GM19463 (cell line): ENCODE measurements at regions not wholly inside any gene's neighbourhood (a gene's known extent, or its start where the extent isn't known, plus 50 kb on each side); places are given as distances from the start of the nearest gene placed in this dataset.

ENCODE experiments used
- ATAC-seq: cut with Tn5 transposase; IDR thresholded peaks from one replicate; pipeline ENCODE4 v1.9.1; 2021; ENCODE audit warnings: mild to moderate bottlenecking, moderate library complexity; ENCODE audit not compliant: unreplicated experiment

DNA sequence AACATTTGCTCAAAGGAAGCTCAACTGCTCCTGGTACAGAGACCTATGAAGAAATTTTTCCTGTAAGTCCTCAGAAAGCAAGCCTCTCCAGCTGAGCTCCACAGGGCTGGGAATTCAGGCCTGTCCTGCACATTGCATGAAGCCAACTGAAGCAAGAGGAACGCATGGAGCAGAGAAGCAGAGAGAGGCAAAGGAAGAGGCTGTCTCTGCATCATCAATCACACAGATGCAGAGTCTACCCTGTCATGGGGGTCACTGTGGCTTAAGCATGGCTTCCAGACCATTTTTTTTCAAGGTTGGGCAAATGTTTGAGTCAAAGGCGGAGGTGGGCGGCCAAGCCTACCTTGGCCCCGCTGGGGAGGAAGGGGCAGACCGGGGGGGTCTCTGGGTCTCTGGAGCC is 110.3 kb upstream of the MSX1 start:
- ATAC-seq = no peak

DNA sequence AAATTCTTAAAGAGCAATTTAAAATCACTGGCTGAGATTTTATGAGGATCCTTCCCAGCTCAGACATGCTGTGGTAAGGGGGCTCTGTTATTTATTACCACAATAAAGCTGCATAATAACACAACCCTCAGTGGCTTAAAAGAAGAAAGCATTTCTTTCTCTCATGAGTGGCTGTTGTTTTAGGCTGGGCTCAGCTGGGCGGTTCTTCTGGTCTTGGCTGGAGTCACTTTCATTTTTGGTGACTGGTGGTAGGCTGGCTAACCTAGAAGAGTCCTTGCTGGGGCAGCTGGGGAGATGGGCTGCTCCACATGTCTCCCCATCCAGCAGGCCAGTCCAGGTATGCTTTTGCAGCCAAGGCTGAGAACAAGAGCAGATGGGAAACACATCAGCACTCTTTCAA is 113.0 kb upstream of the MSX1 start:
- ATAC-seq = no peak

DNA sequence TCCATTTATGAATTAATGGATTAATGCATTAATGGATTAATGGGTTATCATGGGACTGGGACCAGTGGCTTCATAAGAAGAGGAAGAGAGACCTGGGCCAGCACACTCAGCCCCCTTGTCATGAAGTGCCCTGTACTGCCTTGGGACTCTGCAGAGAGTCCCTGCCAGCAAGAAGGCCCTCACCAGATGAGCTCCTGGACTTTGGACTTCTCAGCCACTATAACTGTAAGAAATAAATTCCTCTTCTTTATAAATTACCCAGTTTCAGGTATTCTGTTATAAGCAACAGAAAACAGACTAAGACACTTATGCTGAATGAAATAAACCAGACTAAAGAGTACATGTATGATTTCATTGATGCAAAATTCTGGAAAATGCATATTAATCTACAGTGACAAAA is 119.4 kb upstream of the MSX1 start:
- no peak for ATAC-seq

DNA sequence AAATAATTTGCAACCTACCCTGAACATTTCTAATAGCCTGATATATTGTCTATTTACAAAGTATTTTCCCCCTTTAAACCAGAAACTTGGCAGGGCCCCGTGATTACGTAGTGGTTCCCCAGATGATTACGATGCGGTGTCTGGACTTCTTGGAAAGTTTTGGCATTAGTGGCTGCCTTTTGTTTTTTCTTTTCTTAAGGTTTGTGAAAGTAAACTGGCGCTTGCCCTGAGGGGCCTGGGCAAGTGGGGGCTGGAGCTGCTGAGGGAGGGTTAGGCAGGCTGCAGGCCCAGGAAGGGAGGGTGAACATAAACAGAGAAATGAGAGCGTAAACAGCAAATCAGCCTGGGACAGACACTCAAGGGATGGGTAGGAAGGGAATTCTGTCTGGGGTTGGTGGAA is 123.6 kb upstream of the MSX1 start:
- ATAC-seq = no peak

DNA sequence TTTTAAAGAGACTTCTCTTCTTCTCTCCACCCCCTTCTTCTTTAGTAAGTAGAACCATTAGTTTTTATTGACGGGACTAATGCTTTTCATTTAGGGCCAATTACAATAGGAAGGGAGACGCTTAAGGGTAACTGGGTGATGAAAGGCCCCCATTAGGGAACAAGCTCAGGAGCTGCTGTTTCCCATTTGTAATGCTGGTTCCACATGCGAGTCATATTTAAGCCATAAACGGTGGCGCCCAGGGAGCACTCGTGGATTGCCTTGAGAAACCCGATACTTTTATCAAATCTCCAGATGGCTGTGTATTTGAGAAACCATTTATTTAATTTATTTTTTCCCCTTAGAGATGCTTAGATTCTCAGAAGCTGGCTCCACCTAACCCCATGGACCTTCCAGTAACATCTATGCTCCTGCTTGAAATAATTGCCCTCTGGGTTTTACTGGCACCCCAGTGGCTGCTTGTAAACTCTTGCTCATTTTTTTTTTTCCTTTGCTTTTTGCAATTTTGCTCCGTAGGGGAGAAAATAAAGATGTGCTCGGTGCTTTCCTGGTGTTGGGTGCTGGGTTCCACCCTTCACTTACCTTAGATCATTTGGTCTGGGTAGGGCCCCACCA is 124.2 kb upstream of the MSX1 start:
- ATAC-seq = no peak

DNA sequence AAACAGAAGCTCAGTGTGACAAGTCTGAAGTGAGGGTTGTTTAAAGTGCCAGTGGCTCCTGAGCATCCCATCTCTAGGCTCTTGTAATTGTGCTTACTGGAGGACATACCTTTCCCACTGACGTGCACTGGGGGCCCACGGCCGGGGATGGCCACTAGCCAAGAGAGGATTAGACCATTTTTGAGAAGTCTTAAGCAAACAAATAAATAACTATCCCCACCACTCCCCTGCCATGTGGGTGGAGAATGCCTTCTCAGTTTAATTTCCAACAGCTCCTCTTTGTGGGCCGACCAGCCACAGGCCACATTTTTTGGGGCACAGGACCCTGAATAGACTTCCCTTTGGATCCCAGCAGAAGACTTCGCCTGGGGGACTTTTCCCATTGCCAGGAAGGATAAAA is 125.0 kb upstream of the MSX1 start:
- no peak for ATAC-seq

DNA sequence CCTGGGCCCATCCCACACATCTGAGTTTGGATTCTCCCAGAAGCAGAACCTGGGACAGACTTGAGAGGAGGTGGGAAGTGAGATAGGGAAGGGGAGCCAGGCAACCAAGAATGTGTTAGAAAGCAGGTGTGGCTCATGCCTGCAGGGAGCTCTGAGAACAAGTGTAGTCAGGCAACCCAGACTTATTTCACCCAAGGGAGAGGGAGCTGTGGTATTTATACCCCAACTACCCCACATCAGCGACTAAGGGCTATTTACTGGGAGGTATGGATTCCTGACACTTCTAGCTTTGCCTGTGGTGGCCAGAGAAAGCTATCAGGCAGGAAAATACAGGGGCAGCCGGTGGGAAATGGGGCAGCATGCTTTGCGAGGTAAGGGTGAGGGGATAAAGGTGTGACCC is 125.8 kb upstream of the MSX1 start:
- no peak for ATAC-seq

DNA sequence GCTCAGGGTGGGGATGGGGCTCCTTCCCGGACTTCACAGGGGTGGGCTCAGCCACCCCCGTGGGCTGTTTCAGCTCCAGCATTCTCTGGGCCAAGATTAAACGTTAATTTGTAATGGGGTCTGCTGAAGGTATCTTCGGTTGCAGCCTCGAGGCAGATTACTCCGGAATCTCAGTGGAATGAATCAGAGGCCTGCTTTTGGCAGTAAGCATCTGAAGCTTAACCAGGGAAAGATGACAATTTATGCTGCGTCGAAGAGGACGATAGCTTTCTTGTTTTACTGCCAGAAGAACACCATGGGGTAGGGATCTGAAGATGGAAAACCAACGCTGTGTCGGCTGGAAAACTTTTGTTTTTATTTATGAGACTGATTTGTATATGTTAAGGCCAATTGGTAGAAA is 129.2 kb upstream of the MSX1 start:
- no peak for ATAC-seq

DNA sequence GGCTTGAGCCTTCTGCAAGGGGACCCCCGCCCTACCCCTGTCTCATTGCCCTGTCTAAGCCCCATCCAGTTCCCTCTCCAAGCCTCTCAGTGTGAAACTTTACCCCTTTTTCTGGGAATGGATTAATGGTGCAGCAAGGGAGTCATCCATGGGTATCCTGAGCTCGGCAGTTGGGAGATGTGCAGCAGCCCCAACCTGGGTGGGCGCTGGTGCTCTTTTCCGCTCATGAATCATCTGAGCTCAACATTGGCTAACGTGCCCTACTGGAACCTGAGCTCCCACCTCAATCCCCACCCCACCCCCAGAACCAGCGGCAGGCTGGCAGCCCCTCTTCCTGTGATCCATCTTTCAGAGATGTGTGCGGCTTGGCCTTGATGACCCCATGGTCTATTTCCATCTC is 130.3 kb upstream of the MSX1 start:
- no peak for ATAC-seq

DNA sequence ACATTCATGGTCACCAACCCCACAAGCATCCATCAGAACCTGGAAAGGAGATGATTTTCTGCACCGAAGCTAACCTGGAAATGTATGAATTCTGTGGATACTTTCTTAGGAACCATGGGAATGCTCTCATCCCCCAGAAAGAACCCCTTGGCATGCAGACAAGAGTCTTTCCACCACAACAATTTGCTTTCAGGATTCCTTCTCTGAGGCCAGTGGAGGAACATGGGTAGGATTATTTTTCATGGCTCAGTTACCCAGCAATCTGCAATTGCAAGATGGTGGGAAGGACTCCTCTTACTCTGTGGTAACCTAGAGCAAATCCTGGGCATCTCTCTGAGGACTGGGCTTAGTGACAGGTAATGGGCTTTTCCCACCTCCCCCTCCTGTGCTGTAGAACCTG is 131.9 kb upstream of the MSX1 start:
- ATAC-seq = no peak

DNA sequence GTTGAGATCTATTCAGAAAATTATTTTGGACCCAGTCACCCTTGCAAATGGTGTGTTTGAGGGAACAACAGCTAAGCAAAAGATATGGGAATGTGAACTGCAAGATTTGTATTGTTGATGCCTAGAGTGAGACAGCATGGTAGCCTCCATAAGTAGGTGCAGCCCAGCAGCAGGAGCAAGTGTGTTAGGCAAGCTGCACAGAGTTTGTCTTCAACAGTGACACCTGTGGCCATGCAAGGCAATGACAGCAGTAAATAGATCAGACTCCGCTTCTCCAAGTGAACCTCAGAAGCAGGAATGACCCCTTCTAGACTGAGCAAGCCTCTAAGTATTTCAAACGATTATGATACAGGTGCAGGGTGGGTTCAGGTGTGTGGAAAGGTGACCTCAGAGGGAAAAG is 133.4 kb upstream of the MSX1 start:
- no peak for ATAC-seq

DNA sequence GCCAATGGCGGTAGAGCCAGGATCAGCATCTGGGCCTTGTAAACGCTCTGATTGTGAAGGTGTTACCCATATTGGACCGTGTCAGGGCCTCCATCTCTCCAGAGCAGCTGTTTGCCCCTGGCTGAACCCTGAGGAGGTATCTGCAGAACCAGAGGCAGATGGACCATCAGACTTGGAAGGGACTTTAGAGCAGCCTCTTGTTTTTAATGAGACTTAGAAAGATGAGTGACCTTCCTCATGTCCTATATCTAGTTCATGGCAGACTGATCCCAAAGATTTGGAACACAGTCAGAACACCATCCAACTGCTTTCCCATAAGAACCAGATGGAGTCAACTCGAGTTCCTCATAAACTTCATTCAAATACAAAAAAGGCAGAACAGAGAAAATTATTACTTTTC is 135.1 kb upstream of the MSX1 start:
- ATAC-seq = no peak

DNA sequence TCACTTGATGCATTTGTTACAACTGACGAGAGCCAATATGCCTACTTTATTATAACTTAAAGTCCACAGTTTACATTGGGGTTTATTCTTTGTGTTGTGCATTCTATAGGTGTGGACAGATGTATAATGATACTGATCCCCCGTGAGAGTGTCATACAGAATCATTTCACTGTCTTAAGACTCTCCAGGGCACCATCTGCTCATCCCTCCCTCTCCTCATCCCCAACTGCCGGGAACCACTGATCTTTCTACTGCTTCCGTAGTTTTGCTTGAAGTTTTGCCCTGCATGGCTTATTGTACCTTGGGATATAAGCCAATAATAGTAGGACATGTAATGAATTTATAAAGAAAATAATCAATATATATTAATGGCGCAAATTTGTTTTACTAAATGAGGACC is 137.8 kb upstream of the MSX1 start:
- ATAC-seq = no peak

DNA sequence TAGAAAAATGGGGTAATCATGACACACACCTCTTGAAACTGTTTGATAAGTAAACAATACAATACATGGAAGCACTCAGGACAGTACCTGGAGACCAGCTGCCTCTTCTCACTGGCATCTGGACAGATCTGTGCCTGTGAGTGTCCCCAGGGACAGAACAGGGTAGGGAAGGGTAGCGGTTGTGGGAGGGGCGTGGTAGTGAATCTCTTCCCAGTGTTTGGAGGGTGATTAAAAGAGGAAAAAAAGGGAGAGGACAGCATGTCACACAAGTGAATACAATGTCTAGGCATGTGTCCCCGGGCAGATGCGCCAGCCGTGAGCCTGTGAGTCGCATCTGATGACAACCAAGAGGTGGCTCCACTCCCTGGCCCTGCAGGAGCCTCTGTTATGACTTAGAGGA is 138.8 kb upstream of the MSX1 start:
- no peak for ATAC-seq

DNA sequence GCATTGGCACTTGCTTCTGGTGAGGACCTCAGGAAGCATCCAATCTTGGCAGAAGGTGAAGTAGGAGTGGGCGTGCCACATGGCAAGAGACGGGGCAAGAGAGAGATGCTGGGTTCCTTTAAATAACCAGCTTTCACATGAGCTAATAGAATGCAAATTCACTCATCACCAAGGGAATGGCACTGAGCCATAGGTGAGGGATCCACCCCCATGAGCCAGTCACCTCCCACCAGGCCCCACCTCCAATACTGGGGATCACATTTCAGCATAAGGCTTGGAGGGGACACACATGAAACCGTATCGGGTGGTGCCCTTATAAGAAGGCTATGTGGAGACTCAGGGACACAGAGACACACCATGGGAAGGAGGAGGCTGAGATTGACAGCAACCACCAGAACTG is 140.0 kb upstream of the MSX1 start:
- ATAC-seq = no peak

DNA sequence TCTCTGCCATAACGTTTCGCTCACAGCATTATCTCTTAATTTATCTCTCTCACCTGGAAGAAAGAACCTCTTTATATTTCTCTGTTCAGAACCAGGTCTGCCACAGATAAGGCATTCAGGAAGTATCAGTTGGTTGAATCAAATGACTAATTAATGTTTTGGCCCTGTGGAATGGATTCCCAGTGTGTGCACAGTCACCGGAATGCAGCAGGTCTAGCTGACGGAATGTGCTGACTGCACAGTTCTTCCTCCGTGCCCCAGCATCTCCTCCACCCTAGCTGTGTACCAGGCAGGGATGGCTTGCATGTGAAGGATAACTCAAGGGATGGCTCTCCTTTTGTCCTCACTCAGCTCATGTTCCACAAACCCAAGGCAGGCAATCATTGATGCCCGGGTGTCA is 141.8 kb upstream of the MSX1 start:
- no peak for ATAC-seq

DNA sequence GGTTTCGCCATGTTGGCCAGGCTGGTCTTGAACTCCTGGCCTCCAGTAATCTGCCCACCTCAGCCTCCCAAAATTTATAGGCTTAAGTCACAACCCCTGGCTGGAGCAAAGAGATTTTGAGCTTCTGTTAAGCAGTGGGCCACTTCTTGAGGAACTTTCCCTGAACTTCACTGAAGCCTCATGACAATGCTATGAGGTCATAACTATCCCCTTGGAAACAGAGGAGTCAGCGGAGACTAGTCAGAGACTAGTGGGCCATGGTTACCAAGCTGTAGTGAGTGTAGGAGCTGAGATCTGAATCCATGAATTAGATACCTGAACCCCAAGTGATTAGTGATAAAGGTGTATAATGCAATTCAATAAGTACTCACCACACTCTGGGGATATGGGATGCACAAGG is 145.1 kb upstream of the MSX1 start:
- ATAC-seq = no peak

DNA sequence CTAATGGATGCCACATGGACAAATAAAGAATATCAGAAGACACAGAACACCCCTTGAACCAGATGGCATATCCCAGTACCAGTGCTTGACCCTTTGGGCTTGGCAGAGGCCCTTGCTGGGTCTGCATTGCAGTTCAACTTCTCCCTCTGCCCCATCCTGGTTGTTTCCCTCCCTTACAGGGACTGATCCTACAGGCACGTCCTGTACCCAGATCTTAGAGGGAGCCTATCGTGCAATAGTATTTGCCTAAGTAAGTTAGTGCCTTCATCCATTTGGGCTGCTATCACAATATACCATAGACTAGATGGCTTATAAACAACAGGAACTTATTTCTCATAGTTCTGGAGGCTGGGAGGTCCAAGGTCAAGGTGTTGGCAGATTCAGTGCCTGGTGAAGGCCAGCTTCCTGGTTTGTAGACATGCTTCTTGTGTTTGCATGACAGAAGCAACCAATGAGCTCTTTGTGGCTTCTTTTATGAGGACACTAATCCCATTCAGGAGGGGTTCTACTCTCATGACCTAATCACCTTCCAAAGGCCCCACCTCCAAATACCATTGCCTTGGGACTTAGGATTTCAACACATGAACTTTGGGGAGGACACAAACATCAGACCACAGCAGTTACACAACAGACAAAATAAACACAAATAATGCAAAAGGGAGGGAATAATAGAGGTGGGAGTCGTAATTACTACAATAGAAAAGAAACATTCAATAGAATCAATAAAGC is 146.5 kb upstream of the MSX1 start:
- no peak for ATAC-seq

DNA sequence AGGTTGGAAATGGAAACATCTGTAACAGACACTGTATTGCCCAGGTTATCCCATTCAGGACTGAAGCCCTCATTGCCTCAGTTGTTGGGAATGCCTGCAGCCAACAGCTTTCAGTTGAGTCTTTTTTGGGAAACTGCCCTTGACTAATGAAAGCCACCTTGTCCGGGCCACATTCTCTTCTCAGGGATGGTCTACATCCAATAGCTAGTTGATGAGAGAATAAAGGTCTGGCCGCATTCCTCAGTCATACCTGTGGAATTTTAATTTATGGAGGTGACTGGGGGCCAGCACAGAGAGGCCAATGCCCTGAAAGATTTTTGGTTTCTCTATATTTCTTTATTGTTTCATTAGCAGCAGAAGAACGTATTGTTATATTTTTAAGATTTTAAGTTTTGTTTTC is 147.6 kb upstream of the MSX1 start:
- no peak for ATAC-seq

DNA sequence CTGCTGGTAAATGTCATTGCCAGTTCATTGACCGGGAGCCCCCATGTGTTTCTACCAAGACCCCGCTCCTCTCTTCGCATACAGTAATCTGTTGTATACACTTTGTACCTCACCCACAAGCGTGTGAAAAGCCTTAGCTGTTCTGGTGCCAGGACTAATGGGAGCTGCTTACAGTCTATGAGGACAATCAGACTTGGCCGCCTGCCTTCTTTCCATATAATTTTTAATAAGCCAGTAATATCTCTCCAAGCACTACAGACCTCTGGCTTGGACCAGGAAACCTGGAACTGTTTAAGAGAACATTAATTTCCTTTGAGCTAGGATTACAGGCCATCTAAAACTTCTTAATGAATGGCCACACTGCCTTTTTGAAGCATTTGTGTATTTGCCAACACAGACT is 149.7 kb upstream of the MSX1 start:
- ATAC-seq = no peak

DNA sequence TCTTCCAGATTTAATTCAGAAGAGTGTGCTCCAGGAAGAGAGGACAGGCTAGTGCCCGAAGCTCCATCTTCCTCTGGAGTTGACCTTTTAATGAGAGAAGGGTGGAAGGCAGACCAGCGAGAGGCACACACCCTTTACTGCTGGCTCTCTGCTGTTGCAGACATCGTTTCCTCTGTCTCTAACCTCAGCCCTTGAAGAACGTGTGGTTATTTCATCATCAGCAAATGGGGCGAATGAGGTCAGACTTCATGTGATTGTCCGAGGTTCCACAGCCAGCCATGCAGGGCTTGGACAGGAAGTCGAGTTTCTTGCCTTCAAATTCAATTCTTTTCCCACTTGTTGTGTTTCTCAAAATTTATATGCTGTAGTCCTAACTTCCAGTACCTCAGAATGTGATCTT is 155.2 kb upstream of the MSX1 start:
- no peak for ATAC-seq

DNA sequence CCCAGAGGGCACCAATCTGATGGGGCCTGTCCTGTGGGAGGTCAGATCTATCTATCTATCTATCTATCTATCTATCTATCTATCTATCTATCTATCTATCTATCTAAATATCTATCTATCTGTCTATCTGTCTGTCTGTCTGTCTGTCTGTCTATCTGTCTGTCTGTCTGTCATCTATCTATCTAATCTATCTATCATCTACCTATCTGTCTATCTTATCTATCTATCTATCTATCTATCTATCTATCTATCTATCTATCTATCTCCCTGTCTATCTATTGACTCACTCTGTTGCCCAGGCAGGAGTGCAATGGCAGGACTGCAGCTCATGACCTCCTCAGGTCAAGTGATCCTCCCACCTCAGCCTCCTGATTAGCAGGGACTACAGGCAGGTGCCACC is 155.7 kb upstream of the STX18 start:
- ATAC-seq = no peak

DNA sequence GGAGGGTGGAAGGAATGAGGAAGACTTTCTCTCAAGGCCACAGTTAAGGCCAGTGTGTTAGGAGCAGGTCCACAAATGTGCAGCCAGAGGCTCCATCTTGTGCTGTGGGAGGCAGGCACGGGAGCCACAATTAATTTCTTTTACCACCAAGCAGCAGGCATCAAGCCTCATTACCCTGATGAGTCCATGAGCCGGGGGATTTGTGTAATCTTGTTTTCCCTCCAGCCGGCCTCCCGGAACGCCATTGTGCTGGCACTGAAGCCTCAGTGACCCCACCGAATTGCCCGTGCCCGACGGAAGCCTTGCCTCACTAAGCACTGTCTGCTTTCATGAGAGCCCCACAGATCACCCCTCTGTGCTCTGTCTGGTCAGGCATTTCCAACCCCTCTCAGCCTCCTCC is 154.7 kb upstream of the STX18 start:
- no peak for ATAC-seq
